ENCODE measurements at regions not wholly inside any gene's neighbourhood (a gene's known extent, or its start where the extent isn't known, plus 50 kb on each side); places are given as distances from the start of the nearest gene placed in this dataset.
"Not testable (repeated sequence)": the region's sequence is repeated elsewhere in the genome, so short reads cannot be mapped to it uniquely, and the experiment has no call there.

GRCh38 chr2:221962186-221962585 is 336.6 kb downstream of the PAX3 start:
- Histone ChIP-seq H3K27ac (replicated peaks) (no peak overlapping the region), H3K4me3 (replicated peaks; ENCODE audit: insufficient read depth, low read length) (no peak overlapping the region), H3K27me3 (ENCODE audit: insufficient read depth, poor library complexity, severe bottlenecking) (no peaks in the 10 kb centered on the region)
- TF ChIP-seq REST (IDR thresholded peaks at IDR 0.05; ENCODE audit: insufficient replicate concordance, low read depth) (no peak), GABPA (IDR thresholded peaks at IDR 0.05; ENCODE audit: low read depth) (no peak), SPI1 (IDR thresholded peaks at IDR 0.05; ENCODE audit: borderline replicate concordance, low read depth) (no peak), CTCF (IDR thresholded peaks at IDR 0.05; ENCODE audit: insufficient read depth, low read length) (no peak), POLR2AphosphoS5 (IDR thresholded peaks at IDR 0.05; ENCODE audit: low read depth) (no peak)
- DNase-seq (ENCODE audit: low read depth in 1 of 2, low spot score in 1 of 2), result no peak

GRCh38 chr2:221961561-221961960 is 337.2 kb downstream of the PAX3 start:
- no peak for DNase-seq (ENCODE audit: low read depth in 1 of 2, low spot score in 1 of 2)
- TF ChIP-seq SPI1 (IDR thresholded peaks at IDR 0.05; ENCODE audit: borderline replicate concordance, low read depth), result no peak
- Histone ChIP-seq H3K27me3 (ENCODE audit: insufficient read depth, poor library complexity, severe bottlenecking) (no peaks in the 10 kb centered on the region), H3K4me3 (replicated peaks; ENCODE audit: insufficient read depth, low read length) (no peak overlapping the region), H3K27ac (replicated peaks) (no peak overlapping the region)

- Histone ChIP-seq H3K4me3 (replicated peaks; ENCODE audit: insufficient read depth, low read length) (no peak overlapping the region), H3K27ac (replicated peaks) (no peak overlapping the region), H3K27me3 (ENCODE audit: insufficient read depth, poor library complexity, severe bottlenecking) (no peaks in the 10 kb centered on the region)
- TF ChIP-seq CTCF (IDR thresholded peaks at IDR 0.05; ENCODE audit: insufficient read depth, low read length), result no peak
- no peak for TF ChIP-seq REST (IDR thresholded peaks at IDR 0.05; ENCODE audit: insufficient replicate concordance, low read depth)
- TF ChIP-seq SPI1 (IDR thresholded peaks at IDR 0.05; ENCODE audit: borderline replicate concordance, low read depth), result no peak
- TF ChIP-seq GABPA (IDR thresholded peaks at IDR 0.05; ENCODE audit: low read depth), result no peak
- TF ChIP-seq POLR2AphosphoS5 (IDR thresholded peaks at IDR 0.05; ENCODE audit: low read depth), result no peak
- DNase-seq (ENCODE audit: low read depth in 1 of 2, low spot score in 1 of 2), result no peak
Measured at GRCh38 chr2:221958224-221958623, 340.6 kb downstream of the PAX3 start.

- H3K27ac ChIP-seq (replicated peaks), result no peak overlapping the region
- no peak overlapping the region for H3K4me3 ChIP-seq (replicated peaks; ENCODE audit: insufficient read depth, low read length)
- H3K27me3 ChIP-seq (ENCODE audit: insufficient read depth, poor library complexity, severe bottlenecking), result no peaks in the 10 kb centered on the region
- no peak for DNase-seq (ENCODE audit: low read depth in 1 of 2, low spot score in 1 of 2)
- TF ChIP-seq POLR2AphosphoS5 (IDR thresholded peaks at IDR 0.05; ENCODE audit: low read depth), result no peak
- TF ChIP-seq CTCF (IDR thresholded peaks at IDR 0.05; ENCODE audit: insufficient read depth, low read length), result no peak
- TF ChIP-seq GABPA (IDR thresholded peaks at IDR 0.05; ENCODE audit: low read depth), result no peak
- TF ChIP-seq SPI1 (IDR thresholded peaks at IDR 0.05; ENCODE audit: borderline replicate concordance, low read depth), result no peak
- no peak for TF ChIP-seq REST (IDR thresholded peaks at IDR 0.05; ENCODE audit: insufficient replicate concordance, low read depth)
Measured at GRCh38 chr2:221948076-221948475, 350.7 kb downstream of the PAX3 start.

- H3K4me3 ChIP-seq (replicated peaks; ENCODE audit: insufficient read depth, low read length); H3K27ac ChIP-seq (replicated peaks); H3K27me3 ChIP-seq (ENCODE audit: insufficient read depth, poor library complexity, severe bottlenecking); DNase-seq (ENCODE audit: low read depth in 1 of 2, low spot score in 1 of 2): not testable (repeated sequence)
Measured at GRCh38 chr2:221944452-221944851, 354.3 kb downstream of the PAX3 start.
